Loucy (cell line): ENCODE measurements at regions not wholly inside any gene's neighbourhood (a gene's known extent, or its start where the extent isn't known, plus 50 kb on each side); places are given as distances from the start of the nearest gene placed in this dataset.

ENCODE experiments used
- H2AFZ ChIP-seq: fragments of 200-600 bp; sonication (generic); 2 replicates; pipeline ENCODE4 v1.6.0; 2016; ENCODE audit warnings: antibody characterized with exemption, mild to moderate bottlenecking, low read length, moderate library complexity
- H3F3A ChIP-seq: fragments of 200-600 bp; 2 replicates; pipeline ENCODE4 v1.6.0; 2016; ENCODE audit warnings: antibody characterized with exemption, low read depth, mild to moderate bottlenecking
- H3K27me3 ChIP-seq: fragments of 200-600 bp; sonication (generic); 2 replicates; pipeline ENCODE4 v1.6.1; 2014; ENCODE audit warnings: low read length, mild to moderate bottlenecking; ENCODE audit not compliant: insufficient read depth, poor library complexity, severe bottlenecking
- H3K36me3 ChIP-seq: fragments of 200-600 bp; sonication (generic); 2 replicates; pipeline ENCODE4 v1.6.1; 2016; ENCODE audit warnings: low read length; ENCODE audit not compliant: insufficient read depth
- H3K4me1 ChIP-seq: fragments of 200-600 bp; sonication (generic); 2 replicates; pipeline ENCODE4 v1.5.1; 2014; ENCODE audit warnings: low read length, mild to moderate bottlenecking; ENCODE audit not compliant: insufficient read depth, poor library complexity, severe bottlenecking
- H3K4me2 ChIP-seq: fragments of 200-600 bp; sonication (generic); 2 replicates; pipeline ENCODE4 v1.6.0; 2014; ENCODE audit warnings: antibody characterized with exemption, low read length, low read depth, mild to moderate bottlenecking; ENCODE audit not compliant: poor library complexity, severe bottlenecking
- H3K4me3 ChIP-seq: fragments of 200-600 bp; sonication (generic); 2 replicates; pipeline ENCODE4 v1.5.1; 2014; ENCODE audit warnings: low read length, mild to moderate bottlenecking, mixed read lengths; ENCODE audit not compliant: poor library complexity, severe bottlenecking
- H3K79me2 ChIP-seq: fragments of 200-600 bp; sonication (generic); 2 replicates; pipeline ENCODE4 v1.6.1; 2014; ENCODE audit warnings: low read length; ENCODE audit not compliant: insufficient read depth
- H3K9ac ChIP-seq: fragments of 200-600 bp; sonication (generic); 2 replicates; pipeline ENCODE4 v1.6.0; 2014; ENCODE audit warnings: mild to moderate bottlenecking, low read depth, low read length, moderate library complexity; ENCODE audit not compliant: poor library complexity, severe bottlenecking
- H3K9me2 ChIP-seq: fragments of 200-600 bp; sonication (generic); replicated peaks from 2 replicates; pipeline ENCODE4 v1.6.1; 2016; ENCODE audit warnings: low read depth, low read length, mixed read lengths
- H3K9me3 ChIP-seq: fragments of 200-600 bp; sonication (generic); 2 replicates; pipeline ENCODE4 v1.6.1; 2014; ENCODE audit warnings: mild to moderate bottlenecking, antibody characterized with exemption, low read length, low read depth; ENCODE audit not compliant: insufficient read depth
- H4K20me1 ChIP-seq: fragments of 200-600 bp; sonication (generic); 2 replicates; pipeline ENCODE4 v1.6.0; 2014; ENCODE audit warnings: antibody characterized with exemption, low read length, mild to moderate bottlenecking; ENCODE audit not compliant: insufficient read depth, poor library complexity, severe bottlenecking
- CTCF ChIP-seq: fragments of 200-600 bp; sonication (generic); conservative IDR thresholded peaks from 2 replicates; pipeline ENCODE4 v1.5.1; 2014; ENCODE audit warnings: mild to moderate bottlenecking, antibody characterized with exemption, low read length
- EZH2phosphoT487 ChIP-seq: fragments of 200-600 bp; IDR thresholded peaks from 2 replicates; pipeline ENCODE4 v1.6.1; 2018; ENCODE audit warnings: antibody characterized with exemption, mild to moderate bottlenecking, moderate library complexity, borderline replicate concordance

DNA sequence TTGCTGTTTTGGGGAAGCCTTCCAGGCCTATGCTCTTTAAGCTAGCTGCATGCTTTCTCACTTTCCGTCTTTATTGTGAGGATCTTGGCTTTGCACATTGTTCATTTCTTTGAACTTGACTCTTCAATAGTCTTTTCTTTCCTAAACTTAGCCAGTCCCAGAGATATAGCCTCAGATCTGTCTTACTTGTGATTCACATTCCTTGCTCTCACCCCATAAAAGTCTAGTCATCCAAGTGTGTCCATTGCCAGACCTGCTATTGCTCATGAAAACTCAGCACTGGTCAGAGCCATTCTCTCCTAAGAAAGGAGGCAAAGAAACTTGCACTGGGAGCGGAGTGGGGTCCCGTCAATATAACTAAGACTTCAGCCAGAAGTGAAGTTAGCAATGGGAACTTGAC lies 275.0 kb upstream of the CTSO start:
- no peaks in the 10 kb centered on the region for H3K27me3 ChIP-seq
- H3K4me2 ChIP-seq, result no peak overlapping the region
- H3K4me3 ChIP-seq, result no peak overlapping the region
- no peaks in the 10 kb centered on the region for H3F3A ChIP-seq
- H3K9ac ChIP-seq, result no peak overlapping the region
- no peaks in the 10 kb centered on the region for H3K36me3 ChIP-seq
- no peaks in the 10 kb centered on the region for H3K79me2 ChIP-seq
- no peaks in the 10 kb centered on the region for H3K4me1 ChIP-seq
- no peak for TF ChIP-seq CTCF
- TF ChIP-seq EZH2phosphoT487, result no peak
- H3K9me3 ChIP-seq, result no peaks in the 10 kb centered on the region
- H3K9me2 ChIP-seq, result no peaks in the 10 kb centered on the region
- no peak overlapping the region for H2AFZ ChIP-seq
- H4K20me1 ChIP-seq, result no peaks in the 10 kb centered on the region

DNA sequence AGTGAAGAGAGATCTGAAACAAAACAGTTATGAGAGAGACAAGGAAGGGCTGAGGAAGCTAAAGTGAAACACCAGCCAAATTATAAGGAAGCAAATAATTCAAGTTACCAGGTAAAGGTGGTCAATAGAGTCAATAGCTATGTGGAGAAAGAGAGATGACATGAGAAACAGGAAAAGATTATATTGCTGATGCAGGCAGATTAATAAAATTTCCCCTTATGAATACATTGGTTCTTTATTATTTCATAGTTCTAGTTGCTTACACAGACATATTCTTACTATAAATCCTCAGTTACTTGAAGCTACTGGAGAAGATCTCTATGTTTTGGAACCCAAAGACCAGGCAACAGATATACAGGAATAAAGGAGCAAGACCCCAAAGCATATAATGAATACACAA lies 273.7 kb upstream of the CTSO start:
- H3K9ac ChIP-seq, result no peak overlapping the region
- no peak overlapping the region for H3K4me3 ChIP-seq
- no peaks in the 10 kb centered on the region for H4K20me1 ChIP-seq
- H3K9me3 ChIP-seq, result no peaks in the 10 kb centered on the region
- TF ChIP-seq CTCF (no peak), EZH2phosphoT487 (no peak)
- no peak overlapping the region for H3K4me2 ChIP-seq
- H3F3A ChIP-seq, result no peaks in the 10 kb centered on the region
- no peaks in the 10 kb centered on the region for H3K79me2 ChIP-seq
- 0 out of 2 replicates have a peak, but pooled peaks cover 4% of the 10 kb centered on the region for H3K9me2 ChIP-seq
- H3K27me3 ChIP-seq, result no peaks in the 10 kb centered on the region
- H2AFZ ChIP-seq, result no peak overlapping the region
- no peaks in the 10 kb centered on the region for H3K36me3 ChIP-seq
- no peaks in the 10 kb centered on the region for H3K4me1 ChIP-seq

DNA sequence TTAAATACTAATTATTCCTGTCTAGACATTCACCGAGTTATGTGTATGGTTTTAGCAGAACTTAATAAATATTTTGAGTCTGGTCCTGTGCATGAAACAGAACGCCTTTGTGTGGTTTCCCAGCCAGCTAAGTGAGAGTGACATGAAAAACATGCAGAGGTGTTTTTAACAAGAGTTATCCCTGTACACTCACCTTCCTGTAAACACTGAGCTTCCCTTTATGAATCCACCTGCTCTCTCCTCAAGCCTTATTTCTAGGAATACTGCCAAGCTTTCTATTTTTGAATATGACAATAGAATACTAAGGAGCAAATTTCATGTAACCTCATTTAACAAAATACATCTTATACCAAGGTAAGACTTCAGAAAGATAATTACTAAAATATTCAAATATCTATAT lies 270.3 kb upstream of the CTSO start:
- Histone ChIP-seq H3K9me2 (0 out of 2 replicates have a peak, but pooled peaks cover 4% of the 10 kb centered on the region), H2AFZ (no peak overlapping the region), H3K4me1 (no peaks in the 10 kb centered on the region), H4K20me1 (no peaks in the 10 kb centered on the region), H3K79me2 (no peaks in the 10 kb centered on the region), H3K9me3 (no peaks in the 10 kb centered on the region), H3K9ac (no peak overlapping the region), H3K36me3 (no peaks in the 10 kb centered on the region), H3K4me2 (no peak overlapping the region), H3K27me3 (no peaks in the 10 kb centered on the region), H3F3A (no peaks in the 10 kb centered on the region), H3K4me3 (no peak overlapping the region)
- TF ChIP-seq CTCF, result no peak
- no peak for TF ChIP-seq EZH2phosphoT487
